Loucy (cell line): ENCODE measurements at regions not wholly inside any gene's neighbourhood (a gene's known extent, or its start where the extent isn't known, plus 50 kb on each side); places are given as distances from the start of the nearest gene placed in this dataset.

Experiments
- EZH2phosphoT487 ChIP-seq: fragments of 200-600 bp; IDR thresholded peaks from 2 replicates; pipeline ENCODE4 v1.6.1; 2018; ENCODE audit warnings: antibody characterized with exemption, mild to moderate bottlenecking, moderate library complexity, borderline replicate concordance
- TF ChIP-seq, protein P1 (sequence below): fragments of 200-600 bp; sonication (generic); conservative IDR thresholded peaks from 2 replicates; pipeline ENCODE4 v1.5.1; 2014; ENCODE audit warnings: mild to moderate bottlenecking, antibody characterized with exemption, low read length

DNA sequence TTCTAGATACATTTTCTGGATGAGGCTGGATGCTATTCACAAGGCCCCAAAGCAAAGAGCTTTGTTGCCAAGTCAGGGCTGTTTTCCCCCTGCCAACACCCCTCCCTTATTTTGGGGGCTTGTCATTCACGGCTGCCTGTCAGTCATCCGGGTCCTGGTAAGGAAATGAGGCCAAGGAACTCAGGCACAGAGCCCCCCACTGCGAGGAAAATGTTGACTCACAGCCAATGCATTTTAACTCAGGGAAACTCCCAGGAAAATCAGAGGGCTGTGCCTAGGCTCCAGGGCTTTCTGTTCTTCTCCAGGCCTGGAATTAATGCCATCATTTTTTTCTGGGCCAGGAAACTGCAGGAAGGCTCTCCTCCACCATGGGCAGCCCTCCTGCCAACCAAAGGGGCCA lies 241.1 kb downstream of the SMAD2 start:
- TF ChIP-seq, protein P1, sequence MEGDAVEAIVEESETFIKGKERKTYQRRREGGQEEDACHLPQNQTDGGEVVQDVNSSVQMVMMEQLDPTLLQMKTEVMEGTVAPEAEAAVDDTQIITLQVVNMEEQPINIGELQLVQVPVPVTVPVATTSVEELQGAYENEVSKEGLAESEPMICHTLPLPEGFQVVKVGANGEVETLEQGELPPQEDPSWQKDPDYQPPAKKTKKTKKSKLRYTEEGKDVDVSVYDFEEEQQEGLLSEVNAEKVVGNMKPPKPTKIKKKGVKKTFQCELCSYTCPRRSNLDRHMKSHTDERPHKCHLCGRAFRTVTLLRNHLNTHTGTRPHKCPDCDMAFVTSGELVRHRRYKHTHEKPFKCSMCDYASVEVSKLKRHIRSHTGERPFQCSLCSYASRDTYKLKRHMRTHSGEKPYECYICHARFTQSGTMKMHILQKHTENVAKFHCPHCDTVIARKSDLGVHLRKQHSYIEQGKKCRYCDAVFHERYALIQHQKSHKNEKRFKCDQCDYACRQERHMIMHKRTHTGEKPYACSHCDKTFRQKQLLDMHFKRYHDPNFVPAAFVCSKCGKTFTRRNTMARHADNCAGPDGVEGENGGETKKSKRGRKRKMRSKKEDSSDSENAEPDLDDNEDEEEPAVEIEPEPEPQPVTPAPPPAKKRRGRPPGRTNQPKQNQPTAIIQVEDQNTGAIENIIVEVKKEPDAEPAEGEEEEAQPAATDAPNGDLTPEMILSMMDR: no peak
- no peak for TF ChIP-seq EZH2phosphoT487
